ENCODE measurements at regions not wholly inside any gene's neighbourhood (a gene's known extent, or its start where the extent isn't known, plus 50 kb on each side); places are given as distances from the start of the nearest gene placed in this dataset.

GRCh38 chr16:73233329-73233765 lies 185.4 kb upstream of the ZFHX3 start:
- no peak for DNase-seq

GRCh38 chr16:73232555-73233328 lies 184.8 kb upstream of the ZFHX3 start:
- no peak for DNase-seq

GRCh38 chr16:73231944-73232554 lies 184.1 kb upstream of the ZFHX3 start:
- no peak for DNase-seq

- no peak for DNase-seq
These were observed 183.5 kb upstream of the ZFHX3 start for GRCh38 chr16:73231379-73231778.

GRCh38 chr16:73230651-73231050 lies 182.7 kb upstream of the ZFHX3 start:
- no peak for DNase-seq

GRCh38 chr16:73228649-73229048 lies 180.7 kb upstream of the ZFHX3 start:
- DNase-seq = no peak

GRCh38 chr16:73226675-73227074 lies 178.7 kb upstream of the ZFHX3 start:
- no peak for DNase-seq

GRCh38 chr16:73225983-73226382 lies 178.1 kb upstream of the ZFHX3 start:
- DNase-seq = no peak

- DNase-seq = no peak
These were observed 172.9 kb upstream of the ZFHX3 start for GRCh38 chr16:73220836-73221235.

- no peak for DNase-seq
These were observed 171.2 kb upstream of the ZFHX3 start for GRCh38 chr16:73219176-73219575.

- DNase-seq = no peak
These were observed 169.7 kb upstream of the ZFHX3 start for GRCh38 chr16:73217654-73218053.

GRCh38 chr16:73216932-73217331 lies 169.0 kb upstream of the ZFHX3 start:
- DNase-seq = no peak

GRCh38 chr16:73215678-73216377 lies 167.9 kb upstream of the ZFHX3 start:
- DNase-seq = no peak

- no peak for DNase-seq
These were observed 167.1 kb upstream of the ZFHX3 start for GRCh38 chr16:73214825-73215677.

GRCh38 chr16:73213732-73214455 lies 166.0 kb upstream of the ZFHX3 start:
- no peak for DNase-seq

GRCh38 chr16:73212431-73212830 lies 164.5 kb upstream of the ZFHX3 start:
- no peak for DNase-seq

- DNase-seq = no peak
These were observed 162.8 kb upstream of the ZFHX3 start for GRCh38 chr16:73210686-73211085.

- DNase-seq = no peak
These were observed 162.2 kb upstream of the ZFHX3 start for GRCh38 chr16:73210084-73210483.

- DNase-seq = no peak
These were observed 161.3 kb upstream of the ZFHX3 start for GRCh38 chr16:73209190-73209589.

- DNase-seq = no peak
These were observed 158.3 kb upstream of the ZFHX3 start for GRCh38 chr16:73206151-73206707.

- no peak for DNase-seq
These were observed 157.4 kb upstream of the ZFHX3 start for GRCh38 chr16:73205153-73205886.

All from activated CD4-positive, alpha-beta T cell treated with anti-CD3 and anti-CD28 coated beads, Interleukin-2, amount 50 U/mL, for 16 hours (primary cell).